GM21515 (cell line): ENCODE measurements at regions not wholly inside any gene's neighbourhood (a gene's known extent, or its start where the extent isn't known, plus 50 kb on each side); places are given as distances from the start of the nearest gene placed in this dataset.

Experiments
- ATAC-seq: cut with Tn5 transposase; IDR thresholded peaks from one replicate; pipeline ENCODE4 v1.9.1; 2021; ENCODE audit not compliant: unreplicated experiment

DNA sequence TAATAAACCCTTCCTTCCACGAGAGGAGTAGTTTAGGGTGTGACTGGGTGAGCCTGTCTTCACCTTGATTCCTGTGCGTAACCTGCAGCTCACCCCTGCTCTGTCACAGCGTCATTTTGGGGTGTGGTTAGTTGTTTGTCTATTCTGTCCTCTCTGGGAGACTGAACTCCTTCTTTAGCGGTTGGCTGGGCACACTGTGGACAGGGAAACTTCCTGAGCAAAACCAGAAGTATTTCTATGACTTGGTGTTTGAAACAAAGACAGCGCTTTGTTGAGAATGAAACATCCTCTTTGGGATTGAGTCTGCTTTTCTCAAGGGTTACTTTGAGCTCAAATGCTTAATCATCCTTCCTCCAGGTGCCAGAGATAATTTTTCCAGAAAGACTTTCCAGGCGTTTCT lies 270.7 kb downstream of the HRH4 start:
- no peak for ATAC-seq

DNA sequence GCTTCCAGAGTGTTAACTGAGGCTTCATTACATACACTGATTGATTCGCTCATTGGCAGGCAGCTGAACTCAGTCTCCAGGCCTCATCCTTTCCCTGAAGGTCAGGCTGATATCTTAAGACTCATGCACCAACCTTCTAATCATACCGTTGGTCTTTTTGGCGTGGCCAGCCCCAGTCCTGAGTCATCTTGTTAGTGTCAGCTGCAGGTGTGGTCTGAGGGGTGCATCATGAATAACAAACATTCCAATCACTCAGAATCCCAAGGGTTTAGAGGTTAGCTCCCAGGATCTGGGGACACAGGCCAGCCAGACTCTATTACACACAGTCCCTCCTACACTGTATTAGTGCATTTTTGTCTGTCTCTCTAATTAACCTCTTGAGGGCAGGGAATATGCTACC lies 271.5 kb downstream of the HRH4 start:
- ATAC-seq = no peak

DNA sequence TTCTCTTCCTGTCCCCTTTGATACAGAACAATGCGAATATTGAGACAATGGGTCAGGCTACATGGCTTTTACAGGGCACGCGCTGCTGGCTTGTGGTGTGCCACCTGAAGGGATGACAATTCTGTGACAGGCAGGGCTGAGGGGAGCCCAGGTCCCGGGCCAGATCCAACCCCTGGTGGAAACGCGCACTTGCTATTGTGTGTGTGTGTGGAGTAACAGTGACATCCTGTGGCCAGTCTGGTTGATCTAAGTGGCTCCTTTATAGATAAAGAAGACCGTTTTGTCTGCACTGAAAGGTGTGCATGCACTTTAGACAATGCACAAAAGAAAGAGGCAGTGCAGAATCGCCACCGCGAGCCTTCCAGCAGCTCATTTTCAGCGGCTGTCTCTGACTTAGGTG lies 273.6 kb downstream of the HRH4 start:
- ATAC-seq = no peak

DNA sequence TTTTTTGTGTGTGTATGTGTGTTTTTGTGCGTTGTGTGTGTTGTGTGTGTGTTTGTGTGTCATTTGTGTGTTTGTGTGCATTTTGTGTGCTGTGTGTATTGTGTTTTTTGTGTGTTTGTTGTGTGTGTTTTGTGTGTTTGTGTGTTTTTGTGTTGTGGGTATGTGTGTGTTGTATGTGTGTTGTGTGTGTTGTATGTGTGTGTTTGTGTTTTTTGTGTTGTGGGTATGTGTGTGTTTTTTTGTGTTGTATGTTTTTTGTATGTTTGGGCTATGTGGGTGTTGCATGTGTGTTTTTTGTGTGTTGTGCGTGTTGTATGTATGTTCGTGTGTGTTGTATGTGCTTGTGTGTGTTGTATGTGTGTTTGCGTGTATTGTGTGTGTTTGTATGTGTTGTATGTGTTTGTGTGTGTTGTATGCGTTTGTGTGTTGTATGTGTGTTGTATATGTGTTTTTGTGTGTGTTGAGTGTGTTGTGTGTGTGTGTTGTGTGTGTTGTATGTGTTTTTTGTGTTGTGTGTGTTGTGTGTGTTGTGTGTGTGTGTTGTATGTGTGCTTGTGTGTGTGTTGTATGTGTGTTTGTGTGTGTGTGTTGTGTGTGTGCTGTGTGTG lies 275.3 kb downstream of the HRH4 start:
- no peak for ATAC-seq

DNA sequence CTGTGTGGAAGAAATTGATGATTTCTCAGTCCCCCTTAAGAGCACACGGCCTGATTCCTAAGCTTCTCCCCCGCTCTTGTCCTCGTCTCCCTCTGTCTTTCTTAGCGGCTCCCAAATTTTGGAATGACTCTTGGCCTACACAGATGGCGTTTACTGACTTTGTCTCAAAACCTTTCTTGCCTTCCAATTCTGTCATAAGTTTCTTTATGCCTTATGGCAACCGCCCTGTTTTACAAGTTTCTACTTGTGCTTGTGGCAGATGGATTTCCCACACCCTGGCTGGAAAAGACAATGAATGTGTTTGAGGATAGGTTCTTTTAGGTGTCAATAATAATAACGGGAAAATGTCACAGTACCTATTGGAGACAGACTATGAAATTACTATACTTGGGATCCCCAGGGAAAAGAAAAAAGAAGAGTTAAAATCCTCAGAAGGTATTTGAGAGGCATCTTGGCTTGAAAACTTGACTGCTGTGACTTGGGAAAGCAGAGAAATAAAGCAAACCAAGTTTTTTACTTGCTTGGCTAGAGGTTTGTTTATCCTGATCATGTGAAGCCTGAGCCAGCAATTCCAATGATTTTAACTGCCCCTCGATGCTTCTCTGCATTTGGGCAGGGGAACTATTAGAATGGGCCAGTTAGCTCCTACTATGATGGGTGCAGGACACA lies 276.4 kb downstream of the HRH4 start:
- ATAC-seq = no peak

DNA sequence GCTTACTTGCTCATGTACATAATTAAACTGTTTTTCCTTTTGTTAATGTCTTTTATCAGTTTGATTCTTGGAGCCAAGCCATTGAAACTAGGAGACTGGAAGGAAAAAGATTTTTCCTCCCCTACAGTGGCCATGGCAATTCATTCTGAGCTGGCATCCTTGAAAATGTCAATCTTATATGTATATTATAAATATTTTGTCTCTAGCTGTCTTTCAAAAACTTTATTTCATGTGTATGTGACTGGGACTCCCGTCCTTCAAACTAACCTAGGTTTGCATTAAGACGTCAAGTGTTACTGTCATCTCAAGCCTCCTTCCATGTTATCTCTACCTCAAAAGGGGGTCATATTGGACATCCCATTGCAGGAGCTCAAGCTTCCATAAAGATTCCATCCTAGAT lies 280.4 kb downstream of the HRH4 start:
- no peak for ATAC-seq

DNA sequence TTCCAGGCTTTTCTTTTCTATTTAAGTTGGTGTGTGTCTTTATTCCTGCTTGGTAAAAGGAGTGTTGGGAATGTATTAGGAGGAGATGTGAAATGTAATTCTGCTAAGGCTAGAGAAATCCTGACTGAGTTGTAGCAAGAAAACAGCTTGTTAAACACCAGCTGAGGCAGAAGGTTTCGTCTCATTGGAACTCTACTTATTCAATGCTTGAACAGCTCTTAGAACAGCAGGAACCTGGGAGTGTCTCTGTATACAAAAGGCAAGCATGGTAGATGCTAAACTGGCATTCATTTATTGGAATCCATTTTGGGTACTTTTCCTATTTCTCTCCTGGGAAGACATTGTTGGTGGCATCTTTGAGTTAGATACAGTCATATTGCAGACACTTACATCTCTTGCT lies 280.9 kb downstream of the HRH4 start:
- ATAC-seq = no peak

DNA sequence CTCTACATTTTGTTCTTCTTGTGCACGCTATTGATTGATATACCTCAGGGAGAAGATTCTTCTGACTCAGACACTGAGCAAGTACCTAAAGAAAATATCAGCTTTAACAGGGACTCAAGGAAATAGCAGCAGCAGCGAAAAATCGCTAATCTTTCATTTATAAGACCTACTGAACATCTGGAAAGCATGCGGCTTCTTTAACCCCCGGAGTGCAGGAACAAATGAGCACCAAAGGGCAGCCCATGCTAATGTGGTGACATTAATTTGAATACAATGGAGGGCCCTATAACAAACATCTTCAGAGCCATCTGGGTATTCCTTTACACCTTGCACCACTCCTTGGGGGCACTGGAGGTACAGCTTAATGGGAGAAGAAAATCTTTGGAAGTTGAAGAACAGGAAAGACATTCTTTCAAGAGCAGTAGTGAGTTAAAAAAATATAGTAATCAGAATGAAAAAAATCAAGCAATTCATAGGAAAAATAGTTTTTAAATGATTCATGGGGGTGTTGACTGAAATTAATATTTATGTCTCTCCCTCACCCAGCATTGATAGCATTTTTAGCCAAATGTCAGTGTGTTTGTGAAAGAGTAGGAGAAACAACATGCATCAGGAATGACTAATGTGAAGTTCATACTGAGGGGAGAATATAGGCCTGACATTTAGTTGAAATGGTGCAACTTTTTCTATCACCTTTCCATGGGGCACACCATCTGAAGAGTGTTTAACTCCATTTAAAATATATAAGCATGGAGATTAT lies 281.7 kb downstream of the HRH4 start:
- no peak for ATAC-seq

DNA sequence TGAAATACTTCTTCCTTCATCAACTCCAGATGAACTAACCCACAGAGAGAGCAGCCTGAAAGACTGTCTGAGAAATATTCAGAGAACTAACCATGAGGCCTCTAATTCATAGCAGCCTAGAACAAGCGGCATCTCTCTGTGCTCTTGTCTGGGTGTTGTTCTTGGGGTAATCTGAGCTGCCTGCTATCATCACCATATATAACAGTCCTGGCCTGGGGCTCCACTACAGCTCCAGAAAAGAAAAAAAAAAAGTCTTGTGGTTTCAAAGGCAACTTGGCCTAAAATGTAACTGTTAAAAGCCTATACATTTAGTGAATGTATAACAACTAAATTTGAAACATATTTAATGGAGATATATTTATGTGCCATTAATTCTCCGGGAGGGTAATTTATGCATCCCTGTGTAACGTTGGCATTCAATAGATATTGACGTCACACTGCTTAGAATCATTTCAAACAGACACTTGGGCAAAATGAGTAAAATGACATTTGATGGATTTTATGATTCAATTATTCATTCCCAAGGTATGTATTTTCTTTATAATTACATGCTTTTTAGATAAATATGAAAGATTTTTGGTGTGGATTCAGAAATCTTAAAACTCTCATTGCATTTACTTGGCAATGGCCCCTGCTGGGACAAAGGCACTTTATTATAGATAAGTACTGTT lies 294.3 kb downstream of the HRH4 start:
- ATAC-seq = no peak

DNA sequence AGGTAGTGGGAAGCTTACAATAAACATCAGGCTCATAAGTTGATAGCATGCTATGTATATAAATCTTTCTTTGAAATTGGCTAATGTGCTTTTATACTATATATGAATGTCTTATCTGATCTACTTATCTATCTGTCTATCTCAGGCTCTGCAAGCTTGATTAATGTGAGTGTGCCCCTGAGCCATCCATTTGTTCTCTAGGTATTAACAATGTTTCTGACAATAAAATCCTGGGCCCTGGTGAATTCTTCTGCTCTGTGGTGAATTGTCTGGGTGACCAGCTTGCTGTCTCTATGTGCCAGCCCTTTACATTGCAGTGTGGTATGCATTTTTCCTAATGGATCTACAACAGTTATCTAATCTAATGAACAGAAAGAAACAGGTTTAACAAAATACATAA lies 295.9 kb downstream of the HRH4 start:
- ATAC-seq = no peak

DNA sequence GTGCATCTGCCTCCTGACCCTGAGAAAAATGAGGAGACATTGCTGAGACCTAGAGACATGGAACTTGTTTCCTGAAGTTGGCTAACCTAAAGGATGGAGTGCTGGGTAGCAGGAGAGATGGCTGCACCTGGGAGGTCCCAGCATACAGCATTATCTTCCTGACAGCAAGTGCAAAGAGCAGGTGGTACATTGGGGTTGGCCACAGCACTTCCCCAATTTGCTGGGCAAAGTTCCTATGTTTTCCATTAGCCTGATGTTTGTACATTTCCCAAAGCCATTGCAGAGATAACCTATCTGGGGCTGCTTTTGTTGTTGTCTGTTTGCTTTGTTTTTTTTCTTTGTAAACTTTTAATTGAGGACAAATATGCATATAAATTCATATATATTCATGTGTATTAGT lies 296.7 kb downstream of the HRH4 start:
- ATAC-seq = no peak

DNA sequence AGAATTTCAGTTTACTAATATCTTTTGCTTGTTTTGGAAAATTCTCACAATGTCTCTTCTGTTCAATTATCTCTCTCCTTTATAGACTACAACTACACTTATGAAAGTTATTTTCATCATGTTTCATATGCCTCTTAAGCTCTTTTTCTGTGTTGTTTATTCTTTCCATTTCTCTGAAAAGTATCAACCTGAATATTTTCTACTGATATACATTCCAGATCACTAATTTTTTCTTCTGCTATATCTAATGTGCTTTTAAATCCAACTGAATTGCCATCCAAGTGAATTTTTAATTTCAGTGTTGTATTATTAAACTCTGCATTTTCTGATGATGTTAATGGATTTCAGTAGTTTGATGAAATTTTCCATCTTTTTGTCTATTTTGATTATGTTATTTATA lies 301.3 kb downstream of the HRH4 start:
- ATAC-seq = no peak

DNA sequence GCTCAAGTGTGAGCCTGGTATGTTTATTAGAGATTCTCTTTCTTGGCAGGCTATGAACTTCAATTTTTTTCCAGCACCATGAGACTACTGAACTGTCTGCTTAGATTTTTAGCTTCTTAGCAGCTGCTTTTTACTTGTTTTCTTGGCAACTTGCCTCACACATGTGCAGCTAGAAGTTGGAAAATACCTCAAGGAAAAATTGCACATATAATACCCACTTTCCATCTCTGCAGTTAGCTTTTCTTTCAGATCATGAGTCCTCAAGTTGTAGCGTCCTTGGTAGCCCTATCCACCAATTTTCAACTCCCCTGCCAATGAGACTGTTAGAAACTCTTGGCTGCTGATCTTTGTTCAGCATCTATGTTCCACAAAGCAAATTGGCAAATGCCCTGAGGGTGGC lies 302.1 kb downstream of the HRH4 start:
- ATAC-seq = no peak

DNA sequence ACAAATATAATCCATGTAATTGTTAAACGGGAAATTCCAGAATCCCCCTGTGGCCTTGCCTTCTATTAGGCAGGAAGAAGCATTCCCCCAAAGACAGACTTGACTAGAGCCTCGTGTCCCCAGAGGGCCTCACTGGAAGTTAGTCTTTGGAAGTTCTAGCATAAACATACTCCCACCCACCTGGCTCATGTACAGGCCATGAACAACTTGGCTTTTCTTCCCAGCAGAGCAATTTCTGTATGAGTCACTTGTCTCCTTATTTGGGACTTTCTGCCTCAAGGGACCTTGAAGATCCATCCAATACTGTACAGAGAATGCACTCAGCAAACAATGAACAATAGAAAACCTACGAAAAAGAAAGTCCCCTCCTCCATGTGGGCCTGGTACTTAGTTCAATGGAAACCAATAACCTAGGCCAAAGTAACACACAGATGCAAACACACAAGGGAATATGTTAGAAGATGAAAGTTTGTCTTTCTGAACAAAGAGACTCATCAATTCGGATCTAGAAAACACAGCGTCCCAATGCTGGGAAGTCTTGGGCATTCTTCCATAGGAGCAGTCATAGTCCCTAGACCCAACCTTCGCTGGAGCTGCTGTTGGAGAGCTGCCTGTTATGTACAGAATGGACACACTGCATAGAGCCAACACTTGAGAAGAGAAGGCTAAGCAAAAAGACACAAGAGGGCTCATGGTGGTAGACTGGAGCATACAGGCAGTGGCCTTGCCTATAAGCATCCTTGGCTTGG lies 303.5 kb downstream of the HRH4 start:
- ATAC-seq = no peak

DNA sequence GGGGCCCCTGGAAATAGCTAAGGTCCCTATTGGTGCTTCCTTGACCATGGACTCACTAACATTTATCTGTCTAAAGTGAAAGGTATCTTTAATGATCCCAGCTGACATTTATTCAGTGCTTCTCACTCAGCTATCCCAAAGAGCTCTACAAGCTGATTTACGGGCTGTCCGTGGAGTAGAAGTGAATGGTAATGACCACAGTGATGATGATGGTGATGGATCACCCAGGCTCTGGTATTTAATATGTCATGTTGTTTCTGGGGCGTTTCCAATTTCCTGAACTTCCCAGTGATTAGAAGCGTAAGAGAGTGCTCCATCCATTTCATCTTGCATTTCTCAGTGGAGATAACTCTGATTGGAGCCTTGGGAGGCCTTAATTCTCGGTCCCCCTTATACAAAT lies 304.3 kb downstream of the HRH4 start:
- ATAC-seq = no peak

DNA sequence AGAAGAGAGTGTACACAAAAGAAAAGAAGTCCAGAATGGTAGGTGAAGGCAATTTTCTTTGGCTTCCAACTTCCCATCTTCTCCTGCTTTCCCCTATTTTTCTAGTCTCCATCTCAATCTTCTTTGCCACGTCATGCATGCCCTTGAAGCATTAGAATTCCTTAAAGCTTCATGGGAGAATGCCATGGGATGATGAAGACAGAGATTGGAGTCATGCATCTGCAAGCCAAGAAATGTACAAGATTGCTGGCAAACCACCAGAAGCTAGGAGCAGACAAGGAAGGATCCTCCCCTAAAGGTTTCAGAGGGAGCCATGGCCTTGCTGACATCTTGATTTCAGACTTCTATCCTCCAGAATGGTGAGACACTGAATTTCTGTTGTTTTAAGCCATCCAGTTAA lies 305.9 kb downstream of the HRH4 start:
- no peak for ATAC-seq

DNA sequence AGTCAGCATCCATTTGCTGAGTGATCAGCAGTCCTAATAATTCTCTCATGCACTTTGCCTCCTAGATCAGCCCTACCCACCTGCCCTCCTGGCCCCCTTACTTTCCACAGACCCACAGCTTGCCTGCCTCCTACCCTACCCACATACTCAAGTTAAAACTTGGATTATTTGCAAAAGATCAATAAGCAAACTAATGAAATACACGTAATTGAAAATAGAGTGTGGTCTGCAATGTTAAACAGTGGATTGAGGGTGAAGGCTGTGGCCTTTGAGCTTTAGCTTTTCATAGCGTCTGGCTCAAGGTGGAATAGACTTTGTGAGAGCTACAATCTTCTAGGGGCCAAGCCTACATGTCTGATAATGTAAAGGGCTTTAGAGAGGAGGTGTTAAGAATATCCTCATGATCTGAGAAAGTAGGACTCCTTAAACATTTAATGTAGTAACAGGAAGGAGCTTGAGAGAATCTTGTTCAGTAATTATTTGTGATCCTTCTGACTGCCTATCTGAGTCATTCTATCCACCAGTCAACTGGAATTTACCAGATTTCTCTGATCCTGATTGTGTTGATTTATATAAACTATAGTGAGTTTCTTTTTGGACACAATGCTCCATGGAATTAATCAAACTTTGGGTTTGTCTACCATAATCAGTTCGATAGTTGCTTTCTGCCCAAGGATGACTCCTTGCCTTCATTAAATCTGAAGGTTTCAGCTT lies 310.0 kb downstream of the HRH4 start:
- ATAC-seq = no peak

DNA sequence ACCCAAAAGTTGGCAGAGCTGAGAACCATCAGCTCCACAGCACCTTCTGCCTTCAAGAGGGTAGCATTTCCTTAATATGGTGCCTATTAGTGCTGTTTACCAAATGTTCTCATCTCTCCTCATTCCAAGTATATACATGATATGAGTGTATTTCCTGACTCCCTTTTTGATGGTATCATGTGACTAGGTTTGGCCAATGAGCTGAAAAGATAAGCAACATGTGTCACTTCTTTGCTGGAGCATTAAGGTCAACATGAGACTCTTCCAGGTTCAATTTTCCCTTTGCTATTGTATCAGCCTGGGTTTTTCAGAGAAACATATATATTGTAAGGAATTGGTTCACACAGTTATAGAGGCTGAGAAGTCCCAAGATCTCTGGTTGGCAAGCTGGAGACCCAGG lies 310.9 kb downstream of the HRH4 start:
- no peak for ATAC-seq

DNA sequence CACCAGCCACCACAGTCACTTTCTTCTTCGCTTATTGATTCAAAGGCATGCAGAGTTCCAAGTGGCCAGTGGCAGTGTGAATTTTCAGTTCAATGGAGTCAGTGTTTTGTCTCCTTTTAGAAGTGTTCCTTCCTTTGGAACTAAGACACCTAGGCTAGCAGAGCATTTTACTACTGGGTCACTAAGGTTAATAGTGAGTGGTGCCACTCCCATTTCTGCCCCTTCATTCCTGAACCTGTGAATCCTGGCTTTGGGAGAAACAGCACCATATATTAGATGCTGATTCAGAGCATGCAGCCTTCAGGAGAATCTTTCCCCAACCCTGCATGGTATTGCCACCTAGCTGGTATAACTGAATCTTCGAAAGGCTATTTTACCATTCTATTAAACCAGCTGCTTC lies 312.7 kb downstream of the HRH4 start:
- no peak for ATAC-seq

DNA sequence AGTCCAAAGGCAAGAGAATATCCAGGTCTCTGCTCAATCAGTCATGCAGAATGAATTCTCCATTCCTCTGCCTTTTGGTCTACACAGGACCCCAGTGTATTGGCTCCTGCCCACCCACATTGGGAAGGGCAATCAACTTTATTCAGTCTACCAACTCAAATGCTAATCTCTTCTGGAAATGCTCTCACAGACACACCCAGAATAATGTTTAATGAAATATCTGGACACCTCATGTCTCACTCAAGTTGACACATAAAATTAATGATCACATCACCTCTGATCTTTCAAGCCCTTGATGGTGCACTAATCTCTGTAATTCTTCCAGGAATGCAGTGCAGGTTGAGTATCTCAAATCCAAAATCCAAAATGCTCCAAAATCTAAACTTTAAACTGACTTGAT lies 315.6 kb downstream of the HRH4 start:
- no peak for ATAC-seq
